A673 (cell line): ENCODE measurements at regions not wholly inside any gene's neighbourhood (a gene's known extent, or its start where the extent isn't known, plus 50 kb on each side); places are given as distances from the start of the nearest gene placed in this dataset.

Source experiments
- EZH2 ChIP-seq: fragments of 200-600 bp; sonication (generic); IDR thresholded peaks from 2 replicates; pipeline ENCODE4 v1.6.1; 2017; ENCODE audit warnings: borderline replicate concordance, low read depth, mild to moderate bottlenecking, mixed read lengths, antibody characterized with exemption, low read length; ENCODE audit not compliant: poor library complexity, severe bottlenecking
- TF ChIP-seq, protein P1 (sequence below): fragments of 300-800, 200-600 bp; sonication (generic); conservative IDR thresholded peaks from 2 replicates; pipeline ENCODE4 v1.5.1; 2017; ENCODE audit warnings: low read depth, mild to moderate bottlenecking, antibody characterized with exemption, low read length, moderate library complexity, mixed read lengths

DNA sequence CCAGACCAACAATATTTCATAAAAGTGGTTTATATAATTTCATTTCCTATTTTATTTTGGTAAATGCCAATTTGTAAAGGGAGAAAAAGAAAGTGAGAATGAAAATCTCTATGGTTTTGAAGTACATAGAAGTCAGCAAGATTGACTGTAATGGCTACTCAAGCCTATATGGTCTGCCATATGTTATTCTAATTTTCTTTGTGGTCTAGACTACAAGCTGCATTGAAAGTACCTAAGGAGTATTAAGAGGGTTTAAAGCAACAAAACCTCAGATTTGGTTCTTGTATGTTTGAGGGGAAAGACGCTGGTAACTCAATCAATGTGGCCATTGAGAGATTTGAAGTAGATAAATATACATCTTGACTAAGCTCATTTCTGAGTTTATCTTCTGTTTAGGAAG lies 193.5 kb upstream of the EYA4 start:
- TF ChIP-seq, protein P1, sequence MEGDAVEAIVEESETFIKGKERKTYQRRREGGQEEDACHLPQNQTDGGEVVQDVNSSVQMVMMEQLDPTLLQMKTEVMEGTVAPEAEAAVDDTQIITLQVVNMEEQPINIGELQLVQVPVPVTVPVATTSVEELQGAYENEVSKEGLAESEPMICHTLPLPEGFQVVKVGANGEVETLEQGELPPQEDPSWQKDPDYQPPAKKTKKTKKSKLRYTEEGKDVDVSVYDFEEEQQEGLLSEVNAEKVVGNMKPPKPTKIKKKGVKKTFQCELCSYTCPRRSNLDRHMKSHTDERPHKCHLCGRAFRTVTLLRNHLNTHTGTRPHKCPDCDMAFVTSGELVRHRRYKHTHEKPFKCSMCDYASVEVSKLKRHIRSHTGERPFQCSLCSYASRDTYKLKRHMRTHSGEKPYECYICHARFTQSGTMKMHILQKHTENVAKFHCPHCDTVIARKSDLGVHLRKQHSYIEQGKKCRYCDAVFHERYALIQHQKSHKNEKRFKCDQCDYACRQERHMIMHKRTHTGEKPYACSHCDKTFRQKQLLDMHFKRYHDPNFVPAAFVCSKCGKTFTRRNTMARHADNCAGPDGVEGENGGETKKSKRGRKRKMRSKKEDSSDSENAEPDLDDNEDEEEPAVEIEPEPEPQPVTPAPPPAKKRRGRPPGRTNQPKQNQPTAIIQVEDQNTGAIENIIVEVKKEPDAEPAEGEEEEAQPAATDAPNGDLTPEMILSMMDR = no peak
- no peak for TF ChIP-seq EZH2
